ENCODE measurements at regions not wholly inside any gene's neighbourhood (a gene's known extent, or its start where the extent isn't known, plus 50 kb on each side); places are given as distances from the start of the nearest gene placed in this dataset.

GRCh38 chr4:164252286-164252685 is 501.6 kb upstream of the SMIM31 start:
- TF ChIP-seq RAD21 (IDR thresholded peaks at IDR 0.05), result no peak
- no peak for TF ChIP-seq NR2F2 (IDR thresholded peaks at IDR 0.05)
- no peak for TF ChIP-seq SP1 (IDR thresholded peaks at IDR 0.05)
- TF ChIP-seq CTCF (IDR thresholded peaks at IDR 0.05; ENCODE audit: low read depth, low read length, missing input control), result no peak
- TF ChIP-seq HNF4A (conservative IDR thresholded peaks at IDR 0.05), result no peak
- TF ChIP-seq JUND (IDR thresholded peaks at IDR 0.05), result no peak
- TF ChIP-seq, protein P1, sequence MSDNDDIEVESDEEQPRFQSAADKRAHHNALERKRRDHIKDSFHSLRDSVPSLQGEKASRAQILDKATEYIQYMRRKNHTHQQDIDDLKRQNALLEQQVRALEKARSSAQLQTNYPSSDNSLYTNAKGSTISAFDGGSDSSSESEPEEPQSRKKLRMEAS (IDR thresholded peaks at IDR 0.05), result no peak
- TF ChIP-seq GABPA (IDR thresholded peaks at IDR 0.05 in 1 of 2, conservative IDR thresholded peaks at IDR 0.05 in 1 of 2), result no peak

All from liver (tissue), 3 donors.